ENCODE measurements at regions not wholly inside any gene's neighbourhood (a gene's known extent, or its start where the extent isn't known, plus 50 kb on each side); places are given as distances from the start of the nearest gene placed in this dataset.

DNA sequence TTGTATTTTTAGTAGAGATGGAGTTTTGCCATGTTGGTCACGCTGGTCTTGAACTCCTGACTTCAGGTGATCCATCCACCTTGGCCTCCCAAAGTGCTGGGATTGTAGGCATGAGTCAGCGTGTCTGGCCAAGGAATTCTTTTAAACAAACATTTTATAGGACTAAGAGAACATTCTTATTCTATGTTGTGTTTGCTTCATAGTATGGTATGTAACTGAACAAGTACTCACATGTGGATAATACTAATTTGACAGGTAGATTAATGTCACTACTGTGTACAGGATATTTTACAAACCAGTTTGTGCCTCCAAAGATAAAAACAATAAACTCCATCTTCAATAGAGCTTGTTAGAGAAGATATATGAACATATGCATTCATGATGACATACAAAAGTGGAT lies 1353.4 kb downstream of the PCDH7 start:
- Histone ChIP-seq H3K27me3 (replicated peaks in 1 of 4; ENCODE audit: control insufficient read depth in 3 of 4, extremely low read depth in 1 of 4, insufficient read depth in 3 of 4, low read length in 3 of 4) (no peaks in the 10 kb centered on the region), H3K23me2 (ENCODE audit: low read depth, low read length) (no peaks in the 10 kb centered on the region), H2BK12ac (ENCODE audit: low read depth, low read length) (no peak overlapping the region), H2AK5ac (ENCODE audit: low read depth, low read length) (no peak overlapping the region), H2AFZ (ENCODE audit: low read length) (no peak overlapping the region), H3K4me2 (ENCODE audit: insufficient read depth in 1 of 2, low read depth in 2 of 2, low read length in 2 of 2) (no peak overlapping the region), H3K9me3 (ENCODE audit: insufficient read depth in 2 of 2, low read depth in 1 of 2, low read length in 1 of 2) (no peaks in the 10 kb centered on the region), H3K9ac (replicated peaks in 1 of 4; ENCODE audit: extremely low read depth in 1 of 4, low read depth in 3 of 4, low read length in 3 of 4) (no peak overlapping the region), H2BK120ac (replicated peaks; ENCODE audit: low read depth, low read length) (no peak overlapping the region), H3K36me3 (ENCODE audit: control insufficient read depth in 2 of 4, insufficient read depth in 4 of 4, low read length in 3 of 4) (no peaks in the 10 kb centered on the region), H3K79me1 (ENCODE audit: low read depth, low read length) (no peaks in the 10 kb centered on the region), H3K27ac (ENCODE audit: low read depth, low read length) (no peak overlapping the region), H3K79me2 (ENCODE audit: control insufficient read depth in 1 of 2, insufficient read depth in 2 of 2, low read length in 2 of 2) (no peaks in the 10 kb centered on the region), H3K14ac (ENCODE audit: insufficient read length) (no peak overlapping the region), H2BK5ac (ENCODE audit: low read depth, low read length) (no peak overlapping the region), H4K8ac (ENCODE audit: extremely low read depth, insufficient read depth, low read length) (no peak overlapping the region), H3K18ac (ENCODE audit: extremely low read depth, low read length) (no peak overlapping the region), H4K91ac (replicated peaks; ENCODE audit: insufficient read length, low read length) (no peak overlapping the region), H3K4ac (replicated peaks; ENCODE audit: insufficient read length, low read depth, low read length) (no peak overlapping the region), H3K4me3 (ENCODE audit: extremely low read depth in 1 of 4, insufficient read depth in 2 of 4, low read depth in 3 of 4, low read length in 4 of 4) (no peak overlapping the region), H2BK15ac (ENCODE audit: low read length) (no peak overlapping the region), H4K20me1 (replicated peaks in 1 of 2; ENCODE audit: control insufficient read depth in 1 of 2, insufficient read depth in 2 of 2, low read length in 2 of 2) (no peaks in the 10 kb centered on the region), H2BK20ac (ENCODE audit: low read length) (no peak overlapping the region), H4K5ac (ENCODE audit: insufficient read length, low read depth, low read length) (no peak overlapping the region), H3K4me1 (replicated peaks in 1 of 4; ENCODE audit: control insufficient read depth in 3 of 4, insufficient read depth in 4 of 4, low read length in 3 of 4) (no peaks in the 10 kb centered on the region), H3K23ac (ENCODE audit: insufficient read length) (no peak overlapping the region), H3K56ac (replicated peaks; ENCODE audit: insufficient read length, low read depth, low read length) (no peak overlapping the region)
- CTCF ChIA-PET (ENCODE audit: partially characterized antibody): no interaction called here
- WGBS, 2 experiments (ENCODE audit: extremely low coverage in 1 of 2, insufficient coverage in 1 of 2, insufficient read length in 1 of 2, insufficient replicate concordance in 2 of 2, low coverage in 1 of 2, low lambda C conversion rate in 2 of 2, missing lambda C conversion rate in 1 of 2): 64% methylated on average over 2 of the region's 2 CpGs; no CpG with 5 or more reads in 1 of the 2 experiments
- POLR2A ChIA-PET (ENCODE audit: partially characterized antibody): no interaction called here
- TF ChIP-seq TCF12 (IDR thresholded peaks at IDR 0.05; ENCODE audit: low read depth, low read length): no peak
- no peak for TF ChIP-seq RNF2 (IDR thresholded peaks at IDR 0.05; ENCODE audit: borderline replicate concordance, low read depth, low read length, missing control alignments, poor library complexity, severe bottlenecking)
- TF ChIP-seq NRF1 (IDR thresholded peaks at IDR 0.05; ENCODE audit: low read depth, low read length): no peak
- no peak for TF ChIP-seq POLR2A (IDR thresholded peaks at IDR 0.05; ENCODE audit: control extremely low read depth in 1 of 2, low read depth in 2 of 2, low read length in 2 of 2)
- TF ChIP-seq, protein P1, sequence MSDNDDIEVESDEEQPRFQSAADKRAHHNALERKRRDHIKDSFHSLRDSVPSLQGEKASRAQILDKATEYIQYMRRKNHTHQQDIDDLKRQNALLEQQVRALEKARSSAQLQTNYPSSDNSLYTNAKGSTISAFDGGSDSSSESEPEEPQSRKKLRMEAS (IDR thresholded peaks at IDR 0.05): no peak
- TF ChIP-seq BCL11A (IDR thresholded peaks at IDR 0.05; ENCODE audit: low read depth in 2 of 2, low read length in 2 of 2): no peak
- no peak for TF ChIP-seq SP2 (IDR thresholded peaks at IDR 0.05; ENCODE audit: low read length)
- TF ChIP-seq SAP30 (IDR thresholded peaks at IDR 0.05; ENCODE audit: insufficient read depth, insufficient replicate concordance, low read length): no peak
- no peak for TF ChIP-seq MAFK (IDR thresholded peaks at IDR 0.05; ENCODE audit: low read depth, low read length)
- no peak for TF ChIP-seq RFX5 (IDR thresholded peaks at IDR 0.05; ENCODE audit: borderline replicate concordance, low read depth, low read length)
- no peak for TF ChIP-seq SIX5 (IDR thresholded peaks at IDR 0.05; ENCODE audit: low read depth, low read length)
- no peak for TF ChIP-seq SUZ12 (IDR thresholded peaks at IDR 0.05; ENCODE audit: low read length)
- TF ChIP-seq BACH1 (IDR thresholded peaks at IDR 0.05; ENCODE audit: low read length): no peak
- TF ChIP-seq POLR2AphosphoS5 (IDR thresholded peaks at IDR 0.05; ENCODE audit: low read depth, low read length): no peak
- no peak for FAIRE-seq
- DNase-seq (ENCODE audit: low read depth in 1 of 2, low spot score in 2 of 2): no peak
